Common myeloid progenitor, CD34-positive (primary cell): ENCODE measurements at regions not wholly inside any gene's neighbourhood (a gene's known extent, or its start where the extent isn't known, plus 50 kb on each side); places are given as distances from the start of the nearest gene placed in this dataset.
"Not testable (repeated sequence)": the region's sequence is repeated elsewhere in the genome, so short reads cannot be mapped to it uniquely, and the experiment has no call there.

ENCODE experiments used
- CTCF ChIA-PET: fragments of 350-600 bp; sonication (Branson Sonifier 250); formaldehyde crosslinking; loops from one replicate; lab custom pipeline; 2021; ENCODE audit warnings: antibody characterized with exemption; lab: Charles Lee
- POLR2A ChIA-PET: fragments of 350-600 bp; sonication (Branson Sonifier 250); formaldehyde crosslinking; loops from one replicate; lab custom pipeline; 2021; ENCODE audit warnings: antibody characterized with exemption; lab: Charles Lee
- DNase-seq, 3 donors: peaks; one replicate each; pipeline versions ENCODE4 v3.0.0 to v3.0.0-alpha.2; 2013
- H3K27ac ChIP-seq, 2 experiments: 1 replicate in 1 of 2; 2 replicates in 1 of 2; pipeline ENCODE4 v1.7.0; 2013; ENCODE audit warnings: inconsistent platforms in 2 of 2, low read length in 2 of 2, mild to moderate bottlenecking in 2 of 2, low read depth in 1 of 2, moderate library complexity in 1 of 2; ENCODE audit not compliant: severe bottlenecking in 2 of 2, insufficient read depth in 1 of 2, poor library complexity in 1 of 2
- H3K27me3 ChIP-seq, 5 experiments: replicated peaks in 2 of 5; 1 replicate in 3 of 5; 2 replicates in 2 of 5; pipeline versions ENCODE4 v1.6.1 to v1.7.0; 2013; ENCODE audit warnings: low read length in 4 of 5, mild to moderate bottlenecking in 2 of 5, moderate library complexity in 2 of 5, inconsistent platforms in 1 of 5; ENCODE audit not compliant: insufficient read depth in 5 of 5, control insufficient read depth in 4 of 5
- H3K36me3 ChIP-seq, 4 experiments: 1 replicate in 2 of 4; 2 replicates in 2 of 4; pipeline versions ENCODE4 v1.6.1 to v1.7.0; 2013; ENCODE audit warnings: low read length in 3 of 4, control low read depth in 1 of 4, mild to moderate bottlenecking in 1 of 4; ENCODE audit not compliant: control insufficient read depth in 4 of 4, insufficient read depth in 4 of 4
- H3K4me1 ChIP-seq, 4 experiments: 1 replicate in 3 of 4; 2 replicates in 1 of 4; pipeline versions ENCODE4 v1.6.1 to v1.7.1; 2013; ENCODE audit warnings: low read length in 3 of 4, mild to moderate bottlenecking in 3 of 4, control low read depth in 1 of 4, inconsistent platforms in 1 of 4, moderate library complexity in 1 of 4; ENCODE audit not compliant: control insufficient read depth in 4 of 4, insufficient read depth in 4 of 4; ENCODE audit errors: control extremely low read depth in 1 of 4
- H3K4me3 ChIP-seq, 7 experiments: 1 replicate in 4 of 7; 2 replicates in 3 of 7; pipeline versions ENCODE4 v1.5.1 to v1.7.0; 2013; ENCODE audit warnings: mild to moderate bottlenecking in 7 of 7, low read length in 6 of 7, moderate library complexity in 6 of 7, inconsistent platforms in 2 of 7, low read depth in 2 of 7, control low read depth in 1 of 7; ENCODE audit not compliant: insufficient read depth in 4 of 7, control insufficient read depth in 1 of 7; ENCODE audit errors: extremely low read depth in 1 of 7
- H3K9me3 ChIP-seq, 5 experiments: 1 replicate in 4 of 5; 2 replicates in 1 of 5; pipeline versions ENCODE4 v1.6.1 to v1.7.1; 2013; ENCODE audit warnings: low read length in 4 of 5, mild to moderate bottlenecking in 2 of 5, inconsistent platforms in 1 of 5, low read depth in 1 of 5, moderate library complexity in 1 of 5; ENCODE audit not compliant: control insufficient read depth in 4 of 5, insufficient read depth in 2 of 5; ENCODE audit errors: control extremely low read depth in 1 of 5
- WGBS: methylation state at CpG from one replicate; pipeline ENCODE4 v1.1.5; 2013; ENCODE audit not compliant: insufficient coverage; 5-methylcytosine and 5-hydroxymethylcytosine counted together

- 100% methylated on average over 1 of the region's 1 CpG for WGBS
- H3K27me3 ChIP-seq, H3K36me3 ChIP-seq, H3K9me3 ChIP-seq, H3K4me1 ChIP-seq, DNase-seq, H3K4me3 ChIP-seq, POLR2A ChIA-PET, H3K27ac ChIP-seq, CTCF ChIA-PET: not testable (repeated sequence)
These were observed 241.9 kb downstream of the CWH43 start for GRCh38 chr4:49227941-49228340.

- H3K4me3 ChIP-seq, H3K36me3 ChIP-seq, DNase-seq, H3K9me3 ChIP-seq, H3K27ac ChIP-seq, POLR2A ChIA-PET, CTCF ChIA-PET, H3K4me1 ChIP-seq, H3K27me3 ChIP-seq: not testable (repeated sequence)
- 40% methylated on average over 1 of the region's 1 CpG for WGBS
These were observed 243.2 kb downstream of the CWH43 start for GRCh38 chr4:49229243-49229642.

GRCh38 chr4:49229713-49230112 lies 243.6 kb downstream of the CWH43 start:
- H3K27me3 ChIP-seq, H3K4me1 ChIP-seq, H3K27ac ChIP-seq, CTCF ChIA-PET, POLR2A ChIA-PET, H3K4me3 ChIP-seq, H3K9me3 ChIP-seq, H3K36me3 ChIP-seq, DNase-seq: not testable (repeated sequence)
- WGBS: 62% methylated on average over 5 of the region's 6 CpGs

GRCh38 chr4:49233346-49233745 lies 247.3 kb downstream of the CWH43 start:
- CTCF ChIA-PET, POLR2A ChIA-PET: not testable (repeated sequence)

GRCh38 chr4:49233749-49234148 lies 247.7 kb downstream of the CWH43 start:
- CTCF ChIA-PET: not testable (repeated sequence)
- WGBS: 60% methylated on average over 1 of the region's 1 CpG

More at GRCh38 chr4:49233346-49233745, 247.3 kb downstream of the CWH43 start:
- H3K36me3 ChIP-seq, DNase-seq, H3K27me3 ChIP-seq, H3K27ac ChIP-seq, H3K4me1 ChIP-seq, H3K4me3 ChIP-seq: not testable (repeated sequence)
- H3K9me3 ChIP-seq: peaks cover 0 to 11% (median 0%) of the 10 kb centered on the region in 5 experiments
- no CpG with 5 or more reads among the region's 3 CpGs for WGBS

GRCh38 chr4:49234382-49234781 lies 248.3 kb downstream of the CWH43 start:
- H3K27ac ChIP-seq: not testable (repeated sequence)
- H3K9me3 ChIP-seq: peaks cover 0 to 11% (median 0%) of the 10 kb centered on the region in 5 experiments
- 20% methylated on average over 1 of the region's 3 CpGs for WGBS

More at GRCh38 chr4:49233749-49234148, 247.7 kb downstream of the CWH43 start:
- DNase-seq, H3K27me3 ChIP-seq, POLR2A ChIA-PET, H3K4me3 ChIP-seq, H3K4me1 ChIP-seq, H3K27ac ChIP-seq, H3K36me3 ChIP-seq: not testable (repeated sequence)
- peaks cover 0 to 11% (median 0%) of the 10 kb centered on the region in 5 experiments for H3K9me3 ChIP-seq

GRCh38 chr4:49235413-49236160 lies 249.5 kb downstream of the CWH43 start:
- H3K9me3 ChIP-seq, H3K36me3 ChIP-seq, H3K27ac ChIP-seq, H3K27me3 ChIP-seq, POLR2A ChIA-PET, CTCF ChIA-PET, H3K4me3 ChIP-seq, DNase-seq, H3K4me1 ChIP-seq: not testable (repeated sequence)
- WGBS: 65% methylated on average over 2 of the region's 8 CpGs

More at GRCh38 chr4:49234382-49234781, 248.3 kb downstream of the CWH43 start:
- POLR2A ChIA-PET, H3K4me1 ChIP-seq, CTCF ChIA-PET, H3K4me3 ChIP-seq, DNase-seq, H3K27me3 ChIP-seq, H3K36me3 ChIP-seq: not testable (repeated sequence)
